ENCODE measurements at regions not wholly inside any gene's neighbourhood (a gene's known extent, or its start where the extent isn't known, plus 50 kb on each side); places are given as distances from the start of the nearest gene placed in this dataset.
"Not testable (repeated sequence)": the region's sequence is repeated elsewhere in the genome, so short reads cannot be mapped to it uniquely, and the experiment has no call there.

DNA sequence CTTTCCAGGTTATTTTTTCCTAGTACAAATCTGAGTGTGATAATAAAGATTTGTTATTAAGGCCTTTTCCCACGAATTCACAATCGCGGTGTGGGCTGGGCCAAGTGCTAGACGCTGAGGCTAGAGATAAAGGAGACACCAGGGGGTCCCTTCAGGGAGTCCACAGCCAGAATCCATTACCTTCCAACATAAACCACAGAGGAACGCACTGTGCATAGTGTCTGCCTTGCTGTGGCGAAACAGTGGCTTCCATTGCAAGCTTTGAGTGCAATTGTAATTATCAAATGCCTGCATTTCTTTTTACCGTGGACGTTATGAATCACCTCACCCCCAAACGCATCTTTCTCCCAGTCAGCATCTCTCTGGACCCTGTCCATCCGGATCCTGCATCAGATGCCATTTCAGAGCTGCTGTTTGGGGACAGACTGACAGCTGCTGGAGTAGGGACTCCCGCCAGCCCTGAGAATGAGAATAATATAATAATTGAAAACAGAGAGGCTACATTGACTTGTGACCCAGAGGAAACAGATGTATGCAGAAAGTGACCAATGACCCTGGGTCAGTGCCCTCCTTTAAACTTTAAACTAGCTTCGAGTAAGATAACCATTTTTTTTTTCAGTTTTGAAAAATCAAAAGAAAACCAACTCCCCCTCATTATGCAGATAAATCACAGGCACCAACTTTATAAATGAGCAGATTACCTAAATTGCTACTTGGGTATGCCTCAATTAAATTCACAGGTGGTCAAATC lies 456.2 kb upstream of the NRP1 start:
- no peak for DNase-seq (ENCODE audit: low read depth, low spot score)

DNA sequence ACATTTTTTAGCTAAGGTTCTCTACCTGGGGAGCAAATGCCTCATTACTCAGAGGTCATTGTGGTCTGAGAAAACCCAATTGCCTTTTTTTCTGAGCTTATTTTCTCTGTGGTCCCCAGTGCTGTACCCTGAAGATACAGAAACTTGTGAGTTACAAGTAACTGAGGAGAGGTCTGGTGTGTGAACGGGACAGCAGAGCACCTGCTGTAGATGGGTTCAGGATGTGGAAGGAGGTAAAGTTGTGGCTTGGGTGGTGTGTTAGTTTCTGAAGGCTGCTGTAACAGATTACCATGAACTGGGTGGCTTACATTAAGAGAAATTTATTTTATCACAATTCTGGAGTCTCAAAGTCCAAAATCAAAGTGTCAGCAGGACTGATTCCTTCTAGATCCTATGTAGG lies 449.1 kb upstream of the NRP1 start:
- no peak for DNase-seq (ENCODE audit: low read depth, low spot score)

DNA sequence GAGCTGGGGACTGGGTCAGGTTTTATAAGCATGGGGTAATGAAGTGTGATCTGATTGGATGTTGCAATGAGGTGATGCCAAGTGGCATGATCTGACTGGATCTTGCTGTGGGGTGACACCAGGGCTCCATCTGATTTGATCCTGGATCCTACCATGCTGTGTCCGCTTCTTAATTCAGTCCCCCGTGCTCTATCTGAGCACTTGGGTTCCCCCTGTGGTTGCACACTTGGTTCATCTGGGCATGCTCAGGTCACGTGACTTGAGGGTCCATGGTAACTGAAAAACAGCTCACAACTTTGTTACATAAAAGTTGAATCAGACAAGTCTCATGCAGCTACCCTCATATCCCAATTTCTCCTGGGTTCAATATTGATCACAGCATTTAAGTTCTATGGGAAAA lies 448.6 kb upstream of the NRP1 start:
- no peak for DNase-seq (ENCODE audit: low read depth, low spot score)

DNA sequence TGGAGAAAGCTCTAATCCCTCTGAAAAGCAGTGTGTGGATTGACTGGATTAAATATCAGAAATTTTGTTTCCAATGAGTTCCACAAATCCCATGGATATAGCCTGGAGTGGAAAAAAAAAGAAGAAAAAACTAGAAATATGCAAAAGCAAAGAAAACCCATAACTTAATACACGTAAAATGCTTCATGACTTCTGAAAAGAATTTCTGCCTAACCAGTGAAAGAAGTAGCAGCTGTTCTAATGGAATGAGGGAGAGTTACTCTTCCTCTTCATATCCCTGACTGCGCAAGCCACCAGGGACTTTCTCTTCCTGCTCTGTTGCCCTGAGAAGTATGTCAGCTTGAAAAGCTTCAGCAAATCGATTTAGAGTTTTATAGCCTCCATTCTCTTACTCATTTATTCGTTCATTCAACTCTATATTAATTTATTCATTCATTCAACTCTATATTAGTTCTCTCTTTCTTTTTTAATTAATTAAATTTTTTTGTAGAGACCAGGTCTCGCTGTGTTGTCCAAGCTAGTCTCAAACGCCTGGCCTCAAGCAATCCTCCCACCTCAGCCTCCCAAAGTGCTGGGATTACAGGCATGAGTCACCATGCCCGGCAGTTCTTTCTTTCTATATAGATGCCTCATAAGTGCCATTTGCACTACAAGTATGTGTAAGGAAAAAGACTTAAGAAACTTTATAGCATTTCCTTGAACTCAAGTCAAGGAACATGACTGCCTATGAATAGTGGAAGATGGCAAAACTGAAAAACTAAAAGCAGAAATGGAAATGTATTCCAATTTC lies 447.3 kb upstream of the NRP1 start:
- DNase-seq (ENCODE audit: low read depth, low spot score) = no peak

DNA sequence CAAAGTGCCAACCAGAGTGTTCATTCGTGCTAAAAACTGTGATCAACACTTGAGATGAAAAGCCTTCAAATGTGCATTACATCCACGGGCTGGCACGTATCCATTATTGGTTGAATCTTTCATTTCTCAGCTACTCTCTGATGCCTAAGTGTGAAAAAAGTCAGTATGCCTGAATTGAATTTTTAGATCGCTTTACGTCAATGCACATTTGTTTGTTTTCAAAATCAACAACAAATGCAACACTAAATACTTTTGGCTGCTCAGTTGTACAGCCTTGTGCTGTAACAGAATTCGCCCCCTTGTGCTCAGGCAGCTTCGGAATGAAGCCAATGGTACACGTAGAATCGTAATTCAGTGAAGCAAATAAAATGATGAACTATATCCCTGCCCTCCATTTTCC lies 446.5 kb upstream of the NRP1 start:
- DNase-seq (ENCODE audit: low read depth, low spot score) = no peak

DNA sequence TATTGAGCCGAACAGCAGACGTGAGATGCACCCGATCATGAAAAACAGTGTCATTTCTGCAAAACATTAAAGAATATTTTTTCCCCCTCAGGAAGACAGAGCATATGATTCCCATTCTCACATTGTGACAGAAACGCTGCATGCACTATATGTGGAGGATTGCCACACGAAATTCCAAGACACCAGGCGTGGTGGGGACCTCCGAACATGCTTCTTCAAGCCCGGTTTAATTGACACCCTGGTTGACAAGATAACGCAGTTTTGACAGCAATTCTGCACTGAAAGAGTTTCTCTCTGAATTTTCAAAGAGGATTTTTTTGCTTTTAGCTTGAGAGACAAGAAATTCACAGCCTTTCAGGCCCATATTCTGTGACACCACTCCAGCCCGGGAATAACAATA lies 442.8 kb upstream of the NRP1 start:
- no peak for DNase-seq (ENCODE audit: low read depth, low spot score)

DNA sequence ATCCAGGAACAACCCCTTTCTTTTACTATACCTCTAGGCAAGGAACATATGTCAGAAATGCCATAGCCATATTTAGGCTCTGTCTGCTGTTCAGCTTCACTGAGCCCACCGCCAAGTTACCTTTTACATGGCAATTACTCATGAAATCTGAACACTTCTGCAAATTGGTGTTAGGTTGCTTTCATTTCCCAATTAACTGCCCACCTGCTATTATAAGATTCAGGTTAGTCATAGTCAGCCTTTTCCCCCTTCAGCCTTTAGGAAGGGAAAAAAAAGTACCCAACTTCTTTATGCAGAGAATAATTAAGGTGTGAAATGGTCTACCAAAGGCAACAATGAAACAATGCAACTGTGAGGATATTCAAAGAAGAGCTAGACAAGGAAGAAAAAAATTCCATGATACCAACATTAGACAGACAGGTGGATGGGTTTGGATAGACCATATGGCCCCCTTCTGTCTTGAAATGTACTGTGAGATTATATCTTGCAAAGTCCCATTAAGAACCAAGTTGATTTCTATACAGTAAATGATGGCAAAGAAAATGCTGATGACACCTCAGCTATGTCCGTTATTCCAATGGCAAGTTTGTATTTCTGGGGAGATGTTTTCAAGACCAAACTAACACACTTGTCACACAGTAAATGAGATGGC lies 442.1 kb upstream of the NRP1 start:
- DNase-seq (ENCODE audit: low read depth, low spot score) = no peak

DNA sequence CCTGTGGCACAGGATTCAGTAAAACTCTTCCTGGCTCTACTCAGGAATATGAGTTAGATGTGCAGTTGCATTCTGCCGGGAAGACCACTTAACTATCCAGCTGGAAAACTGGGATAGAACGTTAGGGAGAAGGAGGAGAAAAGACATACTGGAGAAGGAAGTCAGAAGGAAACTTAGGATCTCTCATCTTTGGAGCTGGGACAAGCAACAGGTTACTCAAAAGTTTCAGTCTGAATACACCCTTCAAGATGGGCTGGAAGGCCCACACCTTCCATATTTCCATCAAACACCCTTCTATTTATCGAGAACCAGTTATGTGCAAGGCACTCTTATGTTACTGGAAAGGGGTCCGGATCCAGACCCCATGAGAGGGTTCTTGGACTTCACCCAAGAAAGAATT lies 440.4 kb upstream of the NRP1 start:
- DNase-seq (ENCODE audit: low read depth, low spot score) = no peak

DNA sequence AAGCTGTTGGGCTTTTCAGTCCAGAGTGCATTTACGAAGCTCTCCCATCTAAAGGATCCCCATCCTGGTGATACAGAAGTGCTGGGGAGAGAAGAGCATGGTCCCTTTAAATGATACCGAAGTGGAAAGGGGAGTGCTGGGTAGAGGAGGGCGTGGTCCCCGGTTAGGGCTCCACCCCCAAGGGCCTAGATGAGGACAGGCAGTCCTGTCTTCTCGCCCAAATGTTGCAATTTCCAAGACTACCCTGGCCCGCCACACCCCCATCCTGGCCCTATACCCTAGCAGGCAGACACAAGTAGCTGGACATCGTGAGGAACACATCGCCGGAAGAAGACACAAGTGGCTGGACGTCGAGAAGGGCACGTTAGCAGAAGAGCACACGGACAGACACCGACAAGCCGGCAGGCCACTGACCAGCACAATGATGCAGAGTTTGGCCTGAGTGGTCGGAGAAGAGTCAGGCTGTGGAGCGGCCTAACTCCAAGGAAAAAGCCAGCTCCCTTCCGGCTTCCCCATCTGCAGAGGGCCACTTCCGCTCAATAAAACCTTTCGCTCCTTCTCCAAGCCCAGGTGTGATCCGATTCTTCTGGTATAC lies 439.5 kb upstream of the NRP1 start:
- no peak for DNase-seq (ENCODE audit: low read depth, low spot score)

DNA sequence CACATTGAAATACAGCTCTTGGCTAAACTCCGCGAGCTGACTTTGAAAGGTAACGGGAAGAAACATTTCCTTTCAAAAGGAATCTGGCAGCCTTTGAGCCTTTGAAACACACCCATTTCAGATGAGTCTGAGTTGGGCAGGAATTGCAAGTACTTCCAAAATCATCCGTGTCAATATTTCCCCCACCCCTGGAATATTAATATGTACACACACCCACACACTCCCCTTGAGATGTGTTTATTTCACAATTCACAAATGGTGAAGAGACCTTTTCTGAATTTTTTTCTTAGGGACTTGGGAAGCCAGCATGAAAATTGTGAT lies 438.7 kb upstream of the NRP1 start:
- DNase-seq (ENCODE audit: low read depth, low spot score) = no peak

DNA sequence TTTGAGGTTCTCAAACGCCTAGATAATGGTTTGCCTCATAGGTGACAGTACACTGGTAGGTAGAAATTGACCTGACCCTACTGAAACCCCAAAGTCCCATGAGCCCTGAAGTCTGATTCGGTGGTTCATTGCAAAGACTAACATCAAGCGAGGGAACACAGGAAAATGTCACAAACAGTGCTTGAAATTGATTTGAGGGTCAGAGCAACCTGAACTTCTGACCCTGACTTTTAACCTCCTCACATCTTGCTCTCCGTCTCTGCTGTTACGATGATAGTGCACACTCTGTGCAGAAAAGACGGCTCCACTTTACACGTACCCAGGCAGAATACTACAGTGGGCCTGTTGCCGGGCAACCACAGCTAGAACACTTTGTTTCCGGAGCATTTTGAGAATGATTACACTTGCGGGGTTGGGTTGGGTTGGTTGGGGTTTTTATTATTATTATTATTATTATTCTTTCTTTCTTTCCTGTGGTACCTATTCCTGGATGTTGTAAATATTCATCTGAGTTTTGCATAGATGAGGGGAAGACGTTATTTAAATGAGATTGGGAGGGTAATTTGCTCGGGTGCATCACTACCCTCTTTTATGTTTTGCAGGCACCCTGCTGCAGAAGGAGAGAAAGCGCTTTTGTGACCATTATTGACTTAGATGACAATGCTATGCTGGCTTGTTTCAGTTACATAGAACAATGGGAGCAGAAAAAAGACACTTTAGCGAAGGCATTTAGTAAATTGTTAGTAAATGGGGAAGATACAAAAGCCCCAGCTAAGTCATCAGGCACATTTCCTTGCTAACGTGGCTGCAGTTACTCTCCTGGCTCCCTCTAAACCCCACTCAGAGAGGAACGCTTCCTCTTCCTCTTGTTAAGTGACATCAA lies 438.1 kb upstream of the NRP1 start:
- no peak for DNase-seq (ENCODE audit: low read depth, low spot score)

DNA sequence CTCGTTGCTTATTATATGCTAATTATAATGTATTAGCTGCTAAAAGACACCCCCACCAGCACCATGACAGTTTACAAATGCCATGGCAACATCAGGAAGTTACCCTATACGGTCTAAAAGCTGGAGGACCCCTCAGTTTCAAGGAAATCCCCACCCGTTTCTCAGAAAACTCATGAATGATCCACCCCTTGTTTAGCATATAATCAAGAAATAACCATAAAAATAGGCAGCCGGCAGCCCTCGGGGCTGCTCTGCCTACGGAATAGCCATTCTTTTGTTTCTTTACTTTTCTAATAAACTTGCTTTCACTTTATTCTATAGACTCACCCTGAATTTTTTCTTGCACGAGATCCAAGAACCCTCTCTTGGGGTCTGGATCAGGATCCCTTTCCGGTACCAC lies 437.4 kb upstream of the NRP1 start:
- not testable (repeated sequence) for DNase-seq (ENCODE audit: low read depth, low spot score)

DNA sequence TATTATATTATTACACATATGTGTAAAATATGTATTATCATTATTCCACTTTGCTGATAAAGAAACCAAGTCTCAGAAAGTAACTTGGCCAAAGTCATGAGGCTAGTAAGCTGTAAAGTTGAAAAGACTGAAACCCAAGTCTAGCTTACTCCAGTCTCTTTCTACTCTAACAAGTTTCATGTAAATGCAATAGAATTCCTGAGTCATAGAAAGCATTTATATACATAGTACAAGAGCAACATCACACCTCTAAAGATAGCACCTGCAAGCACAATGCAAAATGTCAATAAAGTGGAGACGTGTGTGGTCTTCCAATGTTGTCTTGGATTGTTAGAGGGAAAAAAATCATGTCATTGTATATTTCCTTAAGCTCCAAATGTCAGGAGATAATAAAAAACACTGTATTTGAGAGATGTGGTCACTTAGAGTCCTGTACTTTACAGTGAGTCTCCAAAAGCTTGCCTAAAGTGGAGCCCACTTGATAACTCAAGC lies 430.3 kb upstream of the NRP1 start:
- DNase-seq (ENCODE audit: low read depth, low spot score) = no peak

DNA sequence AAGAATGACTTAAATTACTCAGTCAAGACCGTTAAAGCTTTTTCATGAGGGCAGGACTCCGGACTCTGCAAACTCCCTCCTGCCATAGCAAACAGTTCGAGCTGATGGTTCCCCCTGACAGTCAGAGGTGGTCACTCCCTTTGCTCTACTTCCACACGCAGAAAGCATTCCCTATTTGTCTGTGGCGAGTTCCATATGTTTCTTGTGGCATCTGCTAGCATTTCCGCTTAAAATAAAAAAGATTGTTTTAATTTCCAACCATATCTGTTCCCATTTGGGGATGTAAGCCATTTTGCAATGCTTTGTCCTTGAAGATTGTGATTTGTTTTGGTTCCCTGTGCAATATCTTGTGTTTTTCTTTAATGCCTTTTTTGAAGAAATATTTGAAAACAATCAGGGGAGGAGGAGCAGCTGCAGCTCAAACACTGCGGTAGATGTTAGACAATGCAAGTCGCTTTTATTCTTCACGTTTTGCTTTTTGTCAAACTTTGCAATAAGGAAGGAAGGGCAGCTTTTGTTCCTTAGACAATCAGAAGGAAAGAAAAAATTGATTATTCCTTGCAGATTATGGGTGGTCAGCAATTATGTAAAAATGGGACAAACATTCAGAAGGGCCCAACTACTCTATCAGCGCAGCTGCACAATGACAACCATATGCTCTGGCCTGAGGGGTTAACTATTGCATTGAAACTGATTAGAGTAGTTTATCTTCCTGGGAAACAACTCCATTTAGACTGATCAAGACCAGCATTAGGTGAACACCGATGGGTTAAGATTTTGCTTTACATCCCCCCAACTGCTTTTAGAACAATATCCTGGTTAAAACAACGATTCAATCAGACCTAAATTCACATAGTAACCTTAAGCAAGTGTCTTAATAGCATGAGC lies 425.8 kb upstream of the NRP1 start:
- no peak for DNase-seq (ENCODE audit: low read depth, low spot score)

DNA sequence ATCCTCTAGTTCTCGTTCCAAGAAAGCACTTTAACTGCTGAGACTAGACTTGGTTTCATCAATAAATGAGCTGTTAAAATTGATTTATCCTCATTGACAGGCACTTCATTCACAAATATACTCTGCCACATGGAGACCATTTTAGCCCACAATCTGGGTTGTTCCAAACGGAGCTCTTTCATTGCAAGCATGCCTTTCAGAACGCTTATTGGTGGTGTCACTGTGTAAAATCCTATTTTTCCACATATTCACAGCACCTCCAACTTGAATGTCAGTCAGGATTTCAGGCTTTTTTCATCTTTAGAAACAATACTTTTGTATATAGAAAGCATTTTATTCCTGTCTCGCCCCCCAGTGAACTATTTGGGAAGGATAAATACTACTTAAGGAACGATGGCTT lies 424.7 kb upstream of the NRP1 start:
- DNase-seq (ENCODE audit: low read depth, low spot score) = no peak

DNA sequence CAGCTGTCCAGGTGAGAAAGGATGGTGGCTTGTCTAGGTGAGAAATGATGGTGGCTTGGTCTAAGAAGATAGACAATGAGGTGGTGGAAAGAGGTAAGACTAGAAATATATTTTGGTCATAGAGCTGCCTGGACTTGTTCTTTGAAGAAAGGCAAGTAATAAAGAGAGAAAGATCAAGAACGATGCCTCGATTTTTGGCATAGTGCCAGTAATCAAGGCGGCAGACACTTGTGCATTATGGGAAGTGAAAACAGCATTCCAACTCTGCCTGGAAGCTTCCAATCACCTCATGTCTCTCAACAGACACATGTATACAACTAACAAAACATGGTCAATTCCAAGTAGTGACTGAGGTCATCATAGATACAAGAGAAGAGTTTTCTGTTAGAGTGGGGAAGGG lies 423.8 kb upstream of the NRP1 start:
- DNase-seq (ENCODE audit: low read depth, low spot score) = no peak

DNA sequence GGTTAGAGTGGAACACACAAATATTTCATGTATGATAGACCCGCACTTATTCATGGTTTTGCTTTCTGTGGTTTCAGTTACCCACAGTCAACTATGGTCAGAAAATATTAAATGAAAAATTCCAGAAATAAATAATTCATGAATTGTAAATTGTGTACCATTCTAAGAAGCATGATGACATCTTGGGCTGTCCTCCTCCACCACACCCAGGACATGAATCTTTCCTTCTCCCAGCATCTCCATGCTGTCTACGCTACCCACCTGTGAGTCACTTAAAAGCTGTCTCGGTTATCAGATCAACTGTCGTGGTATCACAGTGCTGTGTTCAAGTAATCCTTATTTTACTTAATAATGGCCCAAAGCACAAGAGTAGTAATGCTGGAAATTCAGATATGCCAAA lies 419.6 kb upstream of the NRP1 start:
- DNase-seq (ENCODE audit: low read depth, low spot score) = no peak

DNA sequence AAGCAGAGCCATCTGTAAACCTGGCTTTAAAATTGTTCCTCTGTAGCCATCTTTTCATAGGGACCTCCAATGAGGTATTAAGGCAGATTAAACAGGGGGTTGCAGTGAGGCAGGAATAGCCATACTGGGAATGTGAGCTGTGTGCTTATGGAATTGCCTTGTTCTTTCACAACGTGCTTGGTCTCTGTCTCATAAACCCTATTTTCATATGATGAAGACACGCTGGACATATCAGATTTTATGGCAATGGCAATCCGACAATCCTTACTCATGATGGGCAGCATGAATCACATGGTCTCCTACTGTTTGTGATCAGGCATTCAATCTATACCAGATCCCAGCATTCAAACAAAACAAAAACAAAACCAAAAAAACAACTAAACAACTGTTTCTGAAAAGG lies 418.9 kb upstream of the NRP1 start:
- no peak for DNase-seq (ENCODE audit: low read depth, low spot score)

DNA sequence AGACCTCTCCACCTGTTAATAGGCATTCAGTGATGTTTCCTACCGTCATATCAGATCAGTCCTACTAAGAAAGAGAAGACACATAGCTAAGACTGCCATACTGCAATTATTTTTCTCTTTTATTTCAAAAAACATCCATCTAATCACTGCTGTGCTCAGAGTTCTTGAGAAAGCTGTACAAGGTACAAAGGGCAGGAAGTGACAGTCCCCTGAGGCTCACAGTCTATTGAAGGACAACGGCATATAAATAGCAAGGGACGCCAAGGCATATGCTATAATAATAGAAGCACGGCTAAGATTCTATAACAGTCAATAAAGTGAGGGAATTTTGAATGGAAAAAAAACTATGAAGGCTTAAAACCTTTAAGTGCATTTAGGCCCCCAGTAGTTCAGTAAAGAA lies 415.3 kb upstream of the NRP1 start:
- DNase-seq (ENCODE audit: low read depth, low spot score) = no peak

DNA sequence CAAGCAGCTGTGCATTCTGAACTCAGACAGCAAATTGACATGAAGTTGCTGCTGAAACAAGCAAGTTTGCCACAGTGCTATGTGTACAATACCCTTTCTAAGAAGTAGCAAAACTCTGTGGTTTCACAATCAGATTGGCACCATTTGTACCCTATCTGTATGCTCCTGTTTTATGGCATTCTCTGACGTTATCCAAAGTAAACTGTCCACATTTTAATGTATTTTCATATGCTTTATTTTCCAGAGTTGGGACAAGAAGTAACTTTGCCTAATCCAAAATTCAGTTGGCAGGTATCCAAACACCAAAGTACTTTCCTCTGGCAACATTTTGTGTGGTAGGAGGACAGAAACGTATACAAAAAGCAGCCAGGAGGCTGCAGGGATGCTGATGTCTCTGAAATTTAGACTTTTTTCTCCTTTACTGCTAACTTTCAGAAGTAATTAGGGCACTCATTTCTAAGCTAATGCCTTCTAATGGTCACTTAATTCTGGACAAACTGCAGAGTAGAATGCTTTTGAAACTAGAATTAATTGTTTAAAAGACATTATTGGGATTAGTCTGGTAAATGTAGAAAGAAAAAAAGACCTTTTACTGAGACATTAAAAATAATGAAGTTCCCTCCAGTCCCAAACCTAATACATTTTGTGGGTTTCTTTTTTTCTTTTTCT lies 414.7 kb upstream of the NRP1 start:
- no peak for DNase-seq (ENCODE audit: low read depth, low spot score)

Measured in brain pericyte (primary cell).